Ascending aorta (tissue), 2 donors: ENCODE measurements at regions not wholly inside any gene's neighbourhood (a gene's known extent, or its start where the extent isn't known, plus 50 kb on each side); places are given as distances from the start of the nearest gene placed in this dataset.
"Not testable (repeated sequence)": the region's sequence is repeated elsewhere in the genome, so short reads cannot be mapped to it uniquely, and the experiment has no call there.

Experiments used
- DNase-seq, 2 donors: peaks; one replicate each; pipeline ENCODE4 v3.0.0-alpha.2; 2019; ENCODE audit warnings: low spot score in 2 of 2
- H3K27ac ChIP-seq, 2 donors: fragments of 200-600 bp; sonication (generic); one replicate each; pipeline ENCODE4 v1.5.1; 2016 to 2017; ENCODE audit warnings: mild to moderate bottlenecking in 1 of 2
- H3K27me3 ChIP-seq: fragments of 200-600 bp; sonication (generic); one replicate; pipeline ENCODE4 v1.5.1; 2017
- H3K36me3 ChIP-seq, 2 donors: fragments of 200-600 bp; sonication (generic); one replicate each; pipeline ENCODE4 v1.5.1; 2016
- H3K4me1 ChIP-seq, 2 donors: fragments of 200-600 bp; sonication (generic); one replicate each; pipeline ENCODE4 v1.5.1; 2016 to 2017; ENCODE audit warnings: mild to moderate bottlenecking in 1 of 2
- H3K4me3 ChIP-seq, 2 donors: fragments of 200-600 bp; sonication (generic); one replicate each; pipeline ENCODE4 v1.5.1; 2016 to 2017; ENCODE audit warnings: mild to moderate bottlenecking in 1 of 2
- H3K9me3 ChIP-seq, 2 donors: fragments of 200-600 bp; sonication (generic); one replicate each; pipeline ENCODE4 v1.5.1; 2016
- intact Hi-C: fragments of 100-400 bp; cut with DNase I; formaldehyde crosslinking; loops from one replicate; pipeline ENCODE4 v1.15.1; 2023
- TF ChIP-seq, protein P1 (sequence below), 3 experiments: fragments of 200-600 bp in 2 of 3; fragments of 450-650 bp in 1 of 3; sonication (generic) in 2 of 3; IDR thresholded peaks; one replicate each; pipeline ENCODE4 v1.5.1; 2016 to 2019; ENCODE audit warnings: antibody characterized with exemption in 3 of 3, mild to moderate bottlenecking in 1 of 3, moderate library complexity in 1 of 3

DNA sequence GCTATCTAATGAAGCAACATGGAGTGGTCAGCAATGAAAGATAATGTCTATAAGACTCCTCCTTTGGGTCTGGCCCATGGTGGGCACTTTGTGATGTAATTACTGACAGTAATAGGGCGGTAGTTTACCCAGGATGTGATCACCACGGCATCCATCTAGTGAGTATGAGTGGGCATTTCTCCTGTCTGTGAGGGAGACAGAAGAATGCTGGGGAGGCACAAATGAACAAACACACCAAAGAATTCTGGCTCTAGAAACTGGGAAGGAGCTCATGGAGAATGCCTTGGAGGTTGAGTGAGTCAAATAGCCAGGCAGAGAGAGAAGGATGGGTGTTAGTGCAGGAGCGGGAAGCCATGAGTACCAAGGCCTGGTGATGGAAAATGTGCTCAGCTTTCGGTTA, 217.5 kb downstream of the WNT5A start:
- no peak overlapping the region for H3K4me3 ChIP-seq
- no peaks in the 10 kb centered on the region for H3K36me3 ChIP-seq
- no peaks in the 10 kb centered on the region for H3K27me3 ChIP-seq
- intact Hi-C loops: no loop called here
- TF ChIP-seq, protein P1, sequence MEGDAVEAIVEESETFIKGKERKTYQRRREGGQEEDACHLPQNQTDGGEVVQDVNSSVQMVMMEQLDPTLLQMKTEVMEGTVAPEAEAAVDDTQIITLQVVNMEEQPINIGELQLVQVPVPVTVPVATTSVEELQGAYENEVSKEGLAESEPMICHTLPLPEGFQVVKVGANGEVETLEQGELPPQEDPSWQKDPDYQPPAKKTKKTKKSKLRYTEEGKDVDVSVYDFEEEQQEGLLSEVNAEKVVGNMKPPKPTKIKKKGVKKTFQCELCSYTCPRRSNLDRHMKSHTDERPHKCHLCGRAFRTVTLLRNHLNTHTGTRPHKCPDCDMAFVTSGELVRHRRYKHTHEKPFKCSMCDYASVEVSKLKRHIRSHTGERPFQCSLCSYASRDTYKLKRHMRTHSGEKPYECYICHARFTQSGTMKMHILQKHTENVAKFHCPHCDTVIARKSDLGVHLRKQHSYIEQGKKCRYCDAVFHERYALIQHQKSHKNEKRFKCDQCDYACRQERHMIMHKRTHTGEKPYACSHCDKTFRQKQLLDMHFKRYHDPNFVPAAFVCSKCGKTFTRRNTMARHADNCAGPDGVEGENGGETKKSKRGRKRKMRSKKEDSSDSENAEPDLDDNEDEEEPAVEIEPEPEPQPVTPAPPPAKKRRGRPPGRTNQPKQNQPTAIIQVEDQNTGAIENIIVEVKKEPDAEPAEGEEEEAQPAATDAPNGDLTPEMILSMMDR (IDR thresholded peaks at IDR 0.05): no peak
- no peak overlapping the region for H3K27ac ChIP-seq
- no peak for DNase-seq
- H3K9me3 ChIP-seq: no peaks in the 10 kb centered on the region
- no peaks in the 10 kb centered on the region for H3K4me1 ChIP-seq

DNA sequence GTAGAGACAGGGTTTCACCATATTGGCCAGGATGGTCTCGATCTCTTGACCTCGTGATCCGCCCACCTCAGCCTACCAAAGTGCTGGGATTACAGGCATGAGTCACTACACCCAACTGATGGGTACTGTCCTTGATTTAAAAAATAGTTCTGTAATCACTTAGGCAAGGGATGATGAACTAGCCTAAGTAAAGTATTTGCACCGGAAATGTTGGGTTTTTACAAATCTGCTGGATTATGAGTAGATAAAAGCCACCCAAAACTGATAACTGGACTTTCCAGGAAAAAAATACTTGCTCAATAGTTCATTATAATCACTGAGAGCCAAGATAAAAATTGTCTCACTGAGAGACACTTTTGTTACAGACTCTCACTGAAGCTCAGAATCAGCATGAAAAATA, 218.0 kb downstream of the WNT5A start:
- TF ChIP-seq, protein P1 (IDR thresholded peaks at IDR 0.05): no peak
- no peak overlapping the region for H3K27ac ChIP-seq
- intact Hi-C loops: no loop called here
- H3K4me1 ChIP-seq: no peaks in the 10 kb centered on the region
- H3K4me3 ChIP-seq: no peak overlapping the region
- H3K36me3 ChIP-seq: no peaks in the 10 kb centered on the region
- no peaks in the 10 kb centered on the region for H3K27me3 ChIP-seq
- DNase-seq: no peak
- no peaks in the 10 kb centered on the region for H3K9me3 ChIP-seq

DNA sequence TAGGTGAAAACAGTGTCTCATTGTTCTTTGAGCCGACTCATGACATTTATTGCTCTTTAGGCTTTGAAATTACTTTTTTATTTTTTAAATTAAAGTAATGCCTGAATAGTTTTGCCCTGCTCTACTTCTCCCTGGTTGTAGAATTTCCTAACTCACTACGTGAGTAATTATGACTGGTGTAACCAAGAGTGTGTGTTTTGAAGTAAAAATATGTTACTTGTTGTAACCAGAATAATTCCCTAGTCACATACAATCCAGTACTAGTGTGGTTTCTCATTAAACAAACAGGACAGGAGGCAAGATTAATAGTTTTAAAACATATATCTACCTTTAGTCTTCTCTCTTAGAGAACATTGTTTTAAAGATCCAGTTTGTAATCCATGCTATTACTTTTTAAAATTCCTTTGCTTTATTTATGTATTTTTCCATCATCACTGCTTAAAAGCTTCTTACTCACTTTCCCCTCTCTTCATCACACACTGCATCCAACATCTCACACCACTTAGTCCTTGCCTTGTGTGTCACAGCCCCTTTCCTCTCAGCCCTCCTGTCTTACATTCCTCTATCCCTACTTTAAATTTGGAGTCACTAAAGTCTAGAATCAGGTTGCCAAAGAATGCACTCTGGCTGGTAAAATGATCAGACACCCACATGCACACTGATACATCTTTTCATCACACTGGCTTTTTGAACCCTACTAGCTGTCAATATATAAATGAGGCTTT, 219.7 kb downstream of the WNT5A start:
- H3K27ac ChIP-seq: no peak overlapping the region
- H3K4me1 ChIP-seq: no peaks in the 10 kb centered on the region
- H3K9me3 ChIP-seq: no peaks in the 10 kb centered on the region
- no peak overlapping the region for H3K4me3 ChIP-seq
- no peak for DNase-seq
- TF ChIP-seq, protein P1 (IDR thresholded peaks at IDR 0.05): no peak
- no peaks in the 10 kb centered on the region for H3K27me3 ChIP-seq
- intact Hi-C loops: no loop called here
- H3K36me3 ChIP-seq: no peaks in the 10 kb centered on the region

DNA sequence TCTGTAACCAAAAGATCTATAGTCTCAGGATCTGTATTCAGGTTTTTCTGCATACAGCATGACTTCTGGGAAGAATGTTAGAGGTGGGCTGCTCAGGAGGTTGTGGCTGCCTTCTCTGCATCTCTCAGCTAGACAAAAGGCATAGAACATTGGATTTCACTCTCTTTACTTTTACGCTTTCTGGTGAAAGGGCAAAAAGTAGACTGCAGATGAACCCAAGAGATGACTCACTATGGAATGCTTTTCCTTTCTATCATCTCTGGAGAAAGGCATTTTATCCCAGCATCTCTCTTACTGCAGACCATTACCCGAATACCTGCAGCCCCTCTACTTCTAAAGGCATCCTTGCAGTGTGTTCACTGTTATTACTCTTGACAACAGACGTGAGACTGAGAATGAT, 222.2 kb downstream of the WNT5A start:
- H3K9me3 ChIP-seq: no peaks in the 10 kb centered on the region
- intact Hi-C loops: no loop called here
- TF ChIP-seq, protein P1 (IDR thresholded peaks at IDR 0.05): no peak

DNA sequence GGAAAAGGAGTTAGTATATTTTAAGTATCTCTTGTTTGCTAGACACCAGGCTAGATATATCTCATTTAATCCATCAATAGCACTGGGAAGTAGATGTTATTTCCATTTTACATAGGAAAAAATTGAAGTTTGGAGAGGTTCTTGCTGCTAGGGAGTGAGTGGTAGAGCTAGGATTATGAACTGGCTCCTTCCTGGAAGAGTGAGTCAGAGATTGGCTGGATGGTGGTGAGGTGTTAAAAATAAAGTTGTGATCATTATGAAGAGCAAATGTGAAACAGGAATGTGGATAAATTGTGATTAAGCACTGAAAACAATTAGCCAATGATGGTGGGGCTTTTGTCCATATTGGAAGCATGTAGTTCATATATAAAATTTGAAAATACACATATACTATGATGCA, 234.2 kb downstream of the WNT5A start:
- H3K36me3 ChIP-seq: no peaks in the 10 kb centered on the region
- no peaks in the 10 kb centered on the region for H3K9me3 ChIP-seq
- H3K4me1 ChIP-seq: no peaks in the 10 kb centered on the region
- H3K27ac ChIP-seq: no peak overlapping the region
- H3K4me3 ChIP-seq: no peak overlapping the region
- H3K27me3 ChIP-seq: no peaks in the 10 kb centered on the region
- TF ChIP-seq, protein P1 (IDR thresholded peaks at IDR 0.05): no peak
- intact Hi-C loops: no loop called here
- no peak for DNase-seq

More for the DNA sequence above, 222.2 kb downstream of the WNT5A start:
- H3K36me3 ChIP-seq: no peaks in the 10 kb centered on the region
- no peak overlapping the region for H3K27ac ChIP-seq
- no peak overlapping the region for H3K4me3 ChIP-seq
- H3K27me3 ChIP-seq: no peaks in the 10 kb centered on the region
- DNase-seq: no peak
- H3K4me1 ChIP-seq: no peaks in the 10 kb centered on the region

DNA sequence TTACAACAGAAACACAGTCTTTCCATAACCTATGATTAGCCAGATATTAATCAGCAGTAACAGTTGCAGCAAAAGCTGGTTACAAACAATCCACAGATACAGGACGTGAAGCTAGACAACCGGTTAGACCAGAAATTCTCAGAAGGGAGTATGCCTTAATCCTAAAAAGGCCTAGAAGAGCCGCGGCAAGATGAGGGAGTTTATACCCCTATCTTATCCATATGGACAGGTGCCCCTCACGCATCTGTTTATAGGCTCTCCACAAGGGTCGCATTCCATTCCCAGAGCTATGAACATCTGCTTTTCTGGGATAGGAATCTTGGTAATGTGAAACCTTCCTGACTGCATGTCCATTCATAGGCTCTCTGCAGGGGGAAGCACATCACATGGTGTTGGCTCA, 237.9 kb downstream of the WNT5A start:
- H3K36me3 ChIP-seq, H3K27ac ChIP-seq, H3K4me1 ChIP-seq, H3K9me3 ChIP-seq, H3K27me3 ChIP-seq, H3K4me3 ChIP-seq, DNase-seq, intact Hi-C loops: not testable (repeated sequence)
